GM12878 (cell line): ENCODE measurements at regions not wholly inside any gene's neighbourhood (a gene's known extent, or its start where the extent isn't known, plus 50 kb on each side); places are given as distances from the start of the nearest gene placed in this dataset.

Experiments used
- POLR2A ChIP-seq: IDR thresholded peaks from 2 replicates; pipeline ENCODE4 v1.6.1; 2011; ENCODE audit warnings: low read depth, mild to moderate bottlenecking, low read length
- SMC3 ChIP-seq: IDR thresholded peaks from 2 replicates; pipeline ENCODE4 v1.6.1; 2011; ENCODE audit warnings: low read length, improper control_type of control experiment, borderline replicate concordance

DNA sequence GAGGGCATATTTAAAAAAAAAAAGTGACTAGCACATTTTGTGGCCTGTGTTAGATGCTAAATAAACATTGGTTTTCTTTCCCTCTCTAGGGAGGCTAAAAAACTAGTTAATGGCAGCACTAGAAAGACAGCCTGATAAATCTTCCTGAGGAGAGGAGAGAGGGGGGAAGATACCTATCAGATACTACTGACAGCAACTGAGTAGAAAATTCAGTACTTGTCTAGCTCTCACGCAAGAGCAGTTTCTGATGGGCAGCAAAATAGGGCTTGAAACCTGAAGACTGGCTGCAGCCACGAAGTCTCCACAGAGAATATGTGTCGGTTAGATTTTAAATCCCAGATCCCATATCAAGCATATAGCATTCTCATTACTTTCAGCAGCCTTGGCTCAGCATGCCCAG is 388.2 kb downstream of the KCNA4 start:
- no peak for TF ChIP-seq POLR2A
- no peak for TF ChIP-seq SMC3
